Caco-2 (cell line): ENCODE measurements at regions not wholly inside any gene's neighbourhood (a gene's known extent, or its start where the extent isn't known, plus 50 kb on each side); places are given as distances from the start of the nearest gene placed in this dataset.

ENCODE experiments used
- BruUV-seq: library from RNA; stranded (reverse); fragments of 400-500 nt; replicated peaks from 2 replicates; lab custom pipeline; 2021; lab: Mats Ljungman, UMichigan
- CTCF ChIA-PET: fragments of 300-600 bp; sonication (Branson Sonifier 250); formaldehyde crosslinking; loops from one replicate; lab custom pipeline; 2022; ENCODE audit warnings: antibody characterized with exemption; lab: Charles Lee
- POLR2A ChIA-PET: fragments of 300-600 bp; sonication (Branson Sonifier 250); formaldehyde crosslinking; loops from one replicate; lab custom pipeline; 2022; ENCODE audit warnings: antibody characterized with exemption; lab: Charles Lee
- DNase-seq, 2 experiments: peaks; one replicate each; pipeline versions ENCODE4 v3.0.0 to v3.0.0-alpha.2; 2020 to 2022
- H3K27me3 ChIP-seq: replicated peaks from 2 replicates; pipeline ENCODE4 v1.6.0; 2011; ENCODE audit warnings: low read length; ENCODE audit not compliant: control insufficient read depth, insufficient read depth
- H3K36me3 ChIP-seq: 2 replicates; pipeline ENCODE4 v1.5.1; 2011; ENCODE audit warnings: low read length; ENCODE audit not compliant: control insufficient read depth, insufficient read depth
- H3K4me1 ChIP-seq: fragments of 250-450 bp; sonication (Bioruptor Pico); 2 replicates; pipeline ENCODE4 v1.5.1; 2020; ENCODE audit warnings: mild to moderate bottlenecking
- H3K4me3 ChIP-seq: 2 replicates; pipeline ENCODE4 v1.5.1; 2011; ENCODE audit warnings: low read depth, mild to moderate bottlenecking, control low read depth, low read length
- H3K9me3 ChIP-seq: fragments of 250-450 bp; sonication (Bioruptor Pico); 2 replicates; pipeline ENCODE4 v1.5.1; 2020; ENCODE audit warnings: mild to moderate bottlenecking, moderate library complexity
- H3K27ac Mint-ChIP-seq: one replicate; pipeline ENCODE4 v1.8.0; 2022; ENCODE audit warnings: mixed read lengths; ENCODE audit not compliant: unreplicated experiment
- H3K27me3 Mint-ChIP-seq: one replicate; pipeline ENCODE4 v1.8.0; 2022; ENCODE audit warnings: mixed read lengths; ENCODE audit not compliant: insufficient read depth, unreplicated experiment
- H3K36me3 Mint-ChIP-seq: one replicate; pipeline ENCODE4 v1.8.0; 2022; ENCODE audit warnings: mild to moderate bottlenecking, mixed read lengths; ENCODE audit not compliant: insufficient read depth, unreplicated experiment
- H3K4me1 Mint-ChIP-seq: one replicate; pipeline ENCODE4 v1.8.0; 2022; ENCODE audit warnings: low read depth, mixed read lengths; ENCODE audit not compliant: unreplicated experiment
- H3K4me3 Mint-ChIP-seq: one replicate; pipeline ENCODE4 v1.8.0; 2022; ENCODE audit warnings: mild to moderate bottlenecking, moderate library complexity, mixed read lengths; ENCODE audit not compliant: unreplicated experiment
- H3K9me3 Mint-ChIP-seq: one replicate; pipeline ENCODE4 v1.8.0; 2022; ENCODE audit warnings: mixed read lengths; ENCODE audit not compliant: unreplicated experiment
- intact Hi-C: fragments of 100-400 bp; cut with micrococcal nuclease; formaldehyde crosslinking; loops from one replicate; pipeline ENCODE4 v1.10.0; 2022; ENCODE audit not compliant: unreplicated experiment
- TF ChIP-seq, protein P1 (sequence below), 2 experiments: fragments of 200-600 bp in 1 of 2; IDR thresholded peaks; 1 replicate in 1 of 2; 2 replicates in 1 of 2; pipeline versions ENCODE4 v1.5.1 to v1.8.0; 2011 to 2022; ENCODE audit warnings: antibody characterized with exemption in 1 of 2, control low read depth in 1 of 2, inconsistent platforms in 1 of 2, low read depth in 1 of 2, low read length in 1 of 2, mild to moderate bottlenecking in 1 of 2, moderate library complexity in 1 of 2; ENCODE audit not compliant: insufficient read depth in 1 of 2, severe bottlenecking in 1 of 2, unreplicated experiment in 1 of 2

DNA sequence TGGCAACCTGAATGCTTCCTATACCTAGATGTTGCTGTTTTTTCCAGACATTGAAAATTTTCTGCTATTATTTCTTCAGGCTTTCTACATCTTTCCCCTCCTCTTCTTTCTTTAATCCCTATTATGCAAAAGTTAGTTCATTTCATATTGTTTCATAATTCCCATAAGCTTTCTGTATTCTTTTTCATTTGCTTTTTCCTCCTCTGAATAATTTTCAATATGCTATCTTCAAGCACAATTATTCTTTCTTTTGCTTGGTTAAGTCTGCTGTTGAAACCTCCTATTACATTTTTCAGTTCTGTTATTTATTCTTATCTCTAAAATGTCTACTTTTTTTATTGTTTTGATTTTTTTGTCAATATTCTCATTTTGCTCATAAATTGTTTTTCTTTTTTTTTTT is 947.1 kb upstream of the MIR17HG start:
- no peak overlapping the region for H3K27ac Mint-ChIP-seq
- BruUV-seq, result no TSS peak
- DNase-seq, result no peak
- no peaks in the 10 kb centered on the region for H3K27me3 ChIP-seq
- H3K27me3 Mint-ChIP-seq, result no peaks in the 10 kb centered on the region
- H3K36me3 ChIP-seq, result no peaks in the 10 kb centered on the region
- intact Hi-C loops, result no loop called here
- H3K4me3 ChIP-seq, result no peak overlapping the region
- no peaks in the 10 kb centered on the region for H3K36me3 Mint-ChIP-seq
- ChIA-PET POLR2A (no interaction called here), CTCF (no interaction called here)
- no peak overlapping the region for H3K4me3 Mint-ChIP-seq
- no peaks in the 10 kb centered on the region for H3K4me1 ChIP-seq
- H3K4me1 Mint-ChIP-seq, result no peaks in the 10 kb centered on the region
- no peaks in the 10 kb centered on the region for H3K9me3 ChIP-seq
- H3K9me3 Mint-ChIP-seq, result peaks cover 10% of the 10 kb centered on the region
- TF ChIP-seq, protein P1, sequence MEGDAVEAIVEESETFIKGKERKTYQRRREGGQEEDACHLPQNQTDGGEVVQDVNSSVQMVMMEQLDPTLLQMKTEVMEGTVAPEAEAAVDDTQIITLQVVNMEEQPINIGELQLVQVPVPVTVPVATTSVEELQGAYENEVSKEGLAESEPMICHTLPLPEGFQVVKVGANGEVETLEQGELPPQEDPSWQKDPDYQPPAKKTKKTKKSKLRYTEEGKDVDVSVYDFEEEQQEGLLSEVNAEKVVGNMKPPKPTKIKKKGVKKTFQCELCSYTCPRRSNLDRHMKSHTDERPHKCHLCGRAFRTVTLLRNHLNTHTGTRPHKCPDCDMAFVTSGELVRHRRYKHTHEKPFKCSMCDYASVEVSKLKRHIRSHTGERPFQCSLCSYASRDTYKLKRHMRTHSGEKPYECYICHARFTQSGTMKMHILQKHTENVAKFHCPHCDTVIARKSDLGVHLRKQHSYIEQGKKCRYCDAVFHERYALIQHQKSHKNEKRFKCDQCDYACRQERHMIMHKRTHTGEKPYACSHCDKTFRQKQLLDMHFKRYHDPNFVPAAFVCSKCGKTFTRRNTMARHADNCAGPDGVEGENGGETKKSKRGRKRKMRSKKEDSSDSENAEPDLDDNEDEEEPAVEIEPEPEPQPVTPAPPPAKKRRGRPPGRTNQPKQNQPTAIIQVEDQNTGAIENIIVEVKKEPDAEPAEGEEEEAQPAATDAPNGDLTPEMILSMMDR (IDR thresholded peaks at IDR 0.05; ENCODE audit: insufficient read depth in 1 of 2, low read depth in 1 of 2, low read length in 1 of 2, severe bottlenecking in 1 of 2, unreplicated experiment in 1 of 2), result no peak

DNA sequence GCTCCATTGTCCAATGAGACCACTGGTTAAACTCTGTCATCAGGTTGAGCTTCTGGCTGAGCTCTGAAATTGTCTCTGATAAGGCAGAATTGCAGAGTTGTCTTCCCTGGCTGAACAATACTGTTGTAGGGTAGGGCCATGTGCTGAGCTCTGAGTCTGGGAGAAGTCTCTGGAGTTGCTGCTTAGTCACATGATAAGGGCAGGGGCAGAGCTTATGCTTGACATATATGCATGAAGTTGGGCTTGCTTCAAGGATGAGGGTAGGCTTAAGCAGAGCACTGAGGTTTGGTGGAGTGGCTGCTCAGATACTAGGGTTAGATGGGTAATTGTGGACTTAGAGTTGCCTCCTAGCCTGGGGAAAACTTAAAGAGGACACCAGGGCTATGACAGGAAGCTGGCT is 946.3 kb upstream of the MIR17HG start:
- no peaks in the 10 kb centered on the region for H3K4me1 ChIP-seq
- DNase-seq, result no peak
- H3K36me3 Mint-ChIP-seq, result no peaks in the 10 kb centered on the region
- ChIA-PET CTCF (no interaction called here), POLR2A (no interaction called here)
- H3K9me3 ChIP-seq, result no peaks in the 10 kb centered on the region
- H3K4me1 Mint-ChIP-seq, result no peaks in the 10 kb centered on the region
- H3K4me3 ChIP-seq, result no peak overlapping the region
- H3K4me3 Mint-ChIP-seq, result no peak overlapping the region
- BruUV-seq, result no TSS peak
- no peak overlapping the region for H3K27ac Mint-ChIP-seq
- TF ChIP-seq, protein P1 (IDR thresholded peaks at IDR 0.05; ENCODE audit: insufficient read depth in 1 of 2, low read depth in 1 of 2, low read length in 1 of 2, severe bottlenecking in 1 of 2, unreplicated experiment in 1 of 2), result no peak
- peaks cover 10% of the 10 kb centered on the region for H3K9me3 Mint-ChIP-seq
- H3K27me3 ChIP-seq, result no peaks in the 10 kb centered on the region
- H3K27me3 Mint-ChIP-seq, result no peaks in the 10 kb centered on the region
- intact Hi-C loops, result no loop called here
- no peaks in the 10 kb centered on the region for H3K36me3 ChIP-seq

DNA sequence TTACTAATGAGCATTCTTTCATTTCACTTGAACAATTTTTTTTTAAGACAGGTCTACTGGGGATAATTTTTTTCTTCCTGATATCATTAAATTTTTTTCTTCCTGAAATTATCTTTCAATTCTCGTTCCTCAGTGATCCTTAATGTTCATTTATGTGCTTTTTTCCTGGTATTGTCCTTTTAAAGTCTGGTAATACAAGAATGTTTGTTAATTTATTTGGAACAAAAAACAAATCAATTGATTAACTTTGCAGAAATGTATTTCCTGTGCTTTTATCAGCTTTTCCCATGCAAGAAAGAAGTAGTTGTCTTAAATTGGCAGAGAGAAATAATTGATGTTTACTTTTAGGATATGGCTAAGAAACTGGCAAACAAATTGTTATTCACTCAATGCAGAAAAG is 945.4 kb upstream of the MIR17HG start:
- no peaks in the 10 kb centered on the region for H3K4me1 ChIP-seq
- no peaks in the 10 kb centered on the region for H3K27me3 ChIP-seq
- Mint-ChIP-seq H3K27ac (no peak overlapping the region), H3K27me3 (no peaks in the 10 kb centered on the region), H3K36me3 (no peaks in the 10 kb centered on the region), H3K9me3 (peaks cover 10% of the 10 kb centered on the region), H3K4me3 (no peak overlapping the region), H3K4me1 (no peaks in the 10 kb centered on the region)
- ChIA-PET CTCF (no interaction called here), POLR2A (no interaction called here)
- BruUV-seq, result no TSS peak
- intact Hi-C loops, result no loop called here
- no peaks in the 10 kb centered on the region for H3K9me3 ChIP-seq
- H3K36me3 ChIP-seq, result no peaks in the 10 kb centered on the region
- no peak for DNase-seq
- no peak overlapping the region for H3K4me3 ChIP-seq
- TF ChIP-seq, protein P1 (IDR thresholded peaks at IDR 0.05; ENCODE audit: insufficient read depth in 1 of 2, low read depth in 1 of 2, low read length in 1 of 2, severe bottlenecking in 1 of 2, unreplicated experiment in 1 of 2), result no peak
